GM21576 (cell line): ENCODE measurements at regions not wholly inside any gene's neighbourhood (a gene's known extent, or its start where the extent isn't known, plus 50 kb on each side); places are given as distances from the start of the nearest gene placed in this dataset.
"Not testable (repeated sequence)": the region's sequence is repeated elsewhere in the genome, so short reads cannot be mapped to it uniquely, and the experiment has no call there.

Experiments
- ATAC-seq: cut with Tn5 transposase; IDR thresholded peaks from one replicate; pipeline ENCODE4 v1.9.1; 2021; ENCODE audit warnings: mild to moderate bottlenecking, moderate library complexity; ENCODE audit not compliant: unreplicated experiment

- ATAC-seq = not testable (repeated sequence)
Measured at GRCh38 chr11:116324077-116324476, 448.7 kb downstream of the BUD13 start.

- ATAC-seq = no peak
Measured at GRCh38 chr11:116317212-116317611, 455.6 kb downstream of the BUD13 start.

- ATAC-seq = no peak
Measured at GRCh38 chr11:116314006-116314405, 458.8 kb downstream of the BUD13 start.

GRCh38 chr11:116312570-116313391 lies 460.0 kb downstream of the BUD13 start:
- ATAC-seq = no peak

GRCh38 chr11:116311206-116311605 lies 461.6 kb downstream of the BUD13 start:
- ATAC-seq = no peak

GRCh38 chr11:116310698-116311097 lies 462.1 kb downstream of the BUD13 start:
- no peak for ATAC-seq

- no peak for ATAC-seq
Measured at GRCh38 chr11:116310226-116310625, 462.6 kb downstream of the BUD13 start.

- ATAC-seq = no peak
Measured at GRCh38 chr11:116309446-116309845, 463.3 kb downstream of the BUD13 start.

- no peak for ATAC-seq
Measured at GRCh38 chr11:116302756-116303155, 470.0 kb downstream of the BUD13 start.

- no peak for ATAC-seq
Measured at GRCh38 chr11:116301141-116301540, 471.6 kb downstream of the BUD13 start.

- ATAC-seq = no peak
Measured at GRCh38 chr11:116300232-116300631, 472.6 kb downstream of the BUD13 start.

GRCh38 chr11:116294630-116295029 lies 478.2 kb downstream of the BUD13 start:
- ATAC-seq = no peak

GRCh38 chr11:116287866-116288265 lies 484.9 kb downstream of the BUD13 start:
- no peak for ATAC-seq

GRCh38 chr11:116285026-116285425 lies 487.8 kb downstream of the BUD13 start:
- ATAC-seq = no peak

- ATAC-seq = no peak
Measured at GRCh38 chr11:116283300-116283699, 489.5 kb downstream of the BUD13 start.

GRCh38 chr11:116282481-116282880 lies 490.3 kb downstream of the BUD13 start:
- no peak for ATAC-seq

GRCh38 chr11:116281173-116282160 lies 491.3 kb downstream of the BUD13 start:
- no peak for ATAC-seq

GRCh38 chr11:116279511-116279910 lies 493.3 kb downstream of the BUD13 start:
- ATAC-seq = no peak

GRCh38 chr11:116278076-116278475 lies 494.7 kb downstream of the BUD13 start:
- no peak for ATAC-seq

- peak; percentile 70 for ATAC-seq
Measured at GRCh38 chr11:116276051-116277044, 496.4 kb downstream of the BUD13 start.
